Loucy (cell line): ENCODE measurements at regions not wholly inside any gene's neighbourhood (a gene's known extent, or its start where the extent isn't known, plus 50 kb on each side); places are given as distances from the start of the nearest gene placed in this dataset.

Experiments
- H2AFZ ChIP-seq: fragments of 200-600 bp; sonication (generic); 2 replicates; pipeline ENCODE4 v1.6.0; 2016; ENCODE audit warnings: antibody characterized with exemption, mild to moderate bottlenecking, low read length, moderate library complexity
- H3F3A ChIP-seq: fragments of 200-600 bp; 2 replicates; pipeline ENCODE4 v1.6.0; 2016; ENCODE audit warnings: antibody characterized with exemption, low read depth, mild to moderate bottlenecking
- H3K27me3 ChIP-seq: fragments of 200-600 bp; sonication (generic); 2 replicates; pipeline ENCODE4 v1.6.1; 2014; ENCODE audit warnings: low read length, mild to moderate bottlenecking; ENCODE audit not compliant: insufficient read depth, poor library complexity, severe bottlenecking
- H3K36me3 ChIP-seq: fragments of 200-600 bp; sonication (generic); 2 replicates; pipeline ENCODE4 v1.6.1; 2016; ENCODE audit warnings: low read length; ENCODE audit not compliant: insufficient read depth
- H3K4me1 ChIP-seq: fragments of 200-600 bp; sonication (generic); 2 replicates; pipeline ENCODE4 v1.5.1; 2014; ENCODE audit warnings: low read length, mild to moderate bottlenecking; ENCODE audit not compliant: insufficient read depth, poor library complexity, severe bottlenecking
- H3K4me2 ChIP-seq: fragments of 200-600 bp; sonication (generic); 2 replicates; pipeline ENCODE4 v1.6.0; 2014; ENCODE audit warnings: antibody characterized with exemption, low read length, low read depth, mild to moderate bottlenecking; ENCODE audit not compliant: poor library complexity, severe bottlenecking
- H3K4me3 ChIP-seq: fragments of 200-600 bp; sonication (generic); 2 replicates; pipeline ENCODE4 v1.5.1; 2014; ENCODE audit warnings: low read length, mild to moderate bottlenecking, mixed read lengths; ENCODE audit not compliant: poor library complexity, severe bottlenecking
- H3K79me2 ChIP-seq: fragments of 200-600 bp; sonication (generic); 2 replicates; pipeline ENCODE4 v1.6.1; 2014; ENCODE audit warnings: low read length; ENCODE audit not compliant: insufficient read depth
- H3K9ac ChIP-seq: fragments of 200-600 bp; sonication (generic); 2 replicates; pipeline ENCODE4 v1.6.0; 2014; ENCODE audit warnings: mild to moderate bottlenecking, low read depth, low read length, moderate library complexity; ENCODE audit not compliant: poor library complexity, severe bottlenecking
- H3K9me2 ChIP-seq: fragments of 200-600 bp; sonication (generic); replicated peaks from 2 replicates; pipeline ENCODE4 v1.6.1; 2016; ENCODE audit warnings: low read depth, low read length, mixed read lengths
- H3K9me3 ChIP-seq: fragments of 200-600 bp; sonication (generic); 2 replicates; pipeline ENCODE4 v1.6.1; 2014; ENCODE audit warnings: mild to moderate bottlenecking, antibody characterized with exemption, low read length, low read depth; ENCODE audit not compliant: insufficient read depth
- H4K20me1 ChIP-seq: fragments of 200-600 bp; sonication (generic); 2 replicates; pipeline ENCODE4 v1.6.0; 2014; ENCODE audit warnings: antibody characterized with exemption, low read length, mild to moderate bottlenecking; ENCODE audit not compliant: insufficient read depth, poor library complexity, severe bottlenecking
- EZH2phosphoT487 ChIP-seq: fragments of 200-600 bp; IDR thresholded peaks from 2 replicates; pipeline ENCODE4 v1.6.1; 2018; ENCODE audit warnings: antibody characterized with exemption, mild to moderate bottlenecking, moderate library complexity, borderline replicate concordance
- TF ChIP-seq, protein P1 (sequence below): fragments of 200-600 bp; sonication (generic); conservative IDR thresholded peaks from 2 replicates; pipeline ENCODE4 v1.5.1; 2014; ENCODE audit warnings: mild to moderate bottlenecking, antibody characterized with exemption, low read length

DNA sequence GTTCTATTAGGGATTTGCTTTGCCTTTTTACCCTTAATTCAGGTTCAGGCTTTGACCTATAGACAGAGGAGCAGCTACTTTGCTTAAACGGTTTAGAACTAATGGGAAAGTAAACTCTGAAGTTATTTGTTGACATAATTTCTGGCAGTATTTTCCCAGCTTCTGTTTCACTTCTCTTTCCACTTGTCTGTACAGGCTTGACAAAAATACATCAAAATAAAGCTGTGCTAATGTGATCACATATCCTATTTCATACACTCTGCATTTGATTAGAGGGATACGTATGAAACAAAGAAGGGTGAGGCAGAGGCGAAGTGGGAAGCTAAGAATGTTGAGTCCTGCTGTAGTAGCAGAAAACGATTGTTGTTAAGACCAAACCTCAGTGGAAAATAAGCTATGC lies 389.1 kb upstream of the RARB start:
- H4K20me1 ChIP-seq: no peaks in the 10 kb centered on the region
- no peak overlapping the region for H3K4me3 ChIP-seq
- H3K9ac ChIP-seq: no peak overlapping the region
- no peak overlapping the region for H3K4me2 ChIP-seq
- no peaks in the 10 kb centered on the region for H3K27me3 ChIP-seq
- no peak for TF ChIP-seq EZH2phosphoT487
- TF ChIP-seq, protein P1, sequence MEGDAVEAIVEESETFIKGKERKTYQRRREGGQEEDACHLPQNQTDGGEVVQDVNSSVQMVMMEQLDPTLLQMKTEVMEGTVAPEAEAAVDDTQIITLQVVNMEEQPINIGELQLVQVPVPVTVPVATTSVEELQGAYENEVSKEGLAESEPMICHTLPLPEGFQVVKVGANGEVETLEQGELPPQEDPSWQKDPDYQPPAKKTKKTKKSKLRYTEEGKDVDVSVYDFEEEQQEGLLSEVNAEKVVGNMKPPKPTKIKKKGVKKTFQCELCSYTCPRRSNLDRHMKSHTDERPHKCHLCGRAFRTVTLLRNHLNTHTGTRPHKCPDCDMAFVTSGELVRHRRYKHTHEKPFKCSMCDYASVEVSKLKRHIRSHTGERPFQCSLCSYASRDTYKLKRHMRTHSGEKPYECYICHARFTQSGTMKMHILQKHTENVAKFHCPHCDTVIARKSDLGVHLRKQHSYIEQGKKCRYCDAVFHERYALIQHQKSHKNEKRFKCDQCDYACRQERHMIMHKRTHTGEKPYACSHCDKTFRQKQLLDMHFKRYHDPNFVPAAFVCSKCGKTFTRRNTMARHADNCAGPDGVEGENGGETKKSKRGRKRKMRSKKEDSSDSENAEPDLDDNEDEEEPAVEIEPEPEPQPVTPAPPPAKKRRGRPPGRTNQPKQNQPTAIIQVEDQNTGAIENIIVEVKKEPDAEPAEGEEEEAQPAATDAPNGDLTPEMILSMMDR: no peak
- no peak overlapping the region for H2AFZ ChIP-seq
- no peaks in the 10 kb centered on the region for H3F3A ChIP-seq
- H3K9me3 ChIP-seq: no peaks in the 10 kb centered on the region
- no peaks in the 10 kb centered on the region for H3K9me2 ChIP-seq
- H3K4me1 ChIP-seq: no peaks in the 10 kb centered on the region
- no peaks in the 10 kb centered on the region for H3K79me2 ChIP-seq
- no peaks in the 10 kb centered on the region for H3K36me3 ChIP-seq

DNA sequence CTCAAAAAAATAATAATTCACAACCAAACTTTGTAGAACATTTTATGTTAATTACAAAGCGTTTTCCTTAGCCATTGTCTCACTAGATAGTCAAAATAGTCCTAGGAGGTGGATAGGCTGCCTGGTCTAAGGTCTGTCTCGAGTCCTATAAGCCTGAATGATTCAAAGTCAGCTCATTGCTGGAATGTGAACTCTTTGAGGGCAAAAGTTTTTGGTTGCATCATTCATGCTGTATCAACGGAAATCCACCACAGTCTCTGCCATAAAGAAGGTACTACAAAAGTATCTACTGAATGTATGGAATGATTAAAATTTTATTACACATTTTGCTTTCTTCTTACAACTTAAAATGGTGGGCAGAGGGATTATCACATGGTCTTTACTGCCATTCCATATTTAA lies 387.3 kb upstream of the RARB start:
- Histone ChIP-seq H3K36me3 (no peaks in the 10 kb centered on the region), H3K9me3 (no peaks in the 10 kb centered on the region), H3F3A (no peaks in the 10 kb centered on the region), H3K79me2 (no peaks in the 10 kb centered on the region), H3K4me2 (no peak overlapping the region), H3K27me3 (no peaks in the 10 kb centered on the region), H3K4me1 (no peaks in the 10 kb centered on the region), H2AFZ (no peak overlapping the region), H3K4me3 (no peak overlapping the region), H3K9ac (no peak overlapping the region), H3K9me2 (no peaks in the 10 kb centered on the region), H4K20me1 (no peaks in the 10 kb centered on the region)
- TF ChIP-seq EZH2phosphoT487: no peak
- TF ChIP-seq, protein P1: no peak

DNA sequence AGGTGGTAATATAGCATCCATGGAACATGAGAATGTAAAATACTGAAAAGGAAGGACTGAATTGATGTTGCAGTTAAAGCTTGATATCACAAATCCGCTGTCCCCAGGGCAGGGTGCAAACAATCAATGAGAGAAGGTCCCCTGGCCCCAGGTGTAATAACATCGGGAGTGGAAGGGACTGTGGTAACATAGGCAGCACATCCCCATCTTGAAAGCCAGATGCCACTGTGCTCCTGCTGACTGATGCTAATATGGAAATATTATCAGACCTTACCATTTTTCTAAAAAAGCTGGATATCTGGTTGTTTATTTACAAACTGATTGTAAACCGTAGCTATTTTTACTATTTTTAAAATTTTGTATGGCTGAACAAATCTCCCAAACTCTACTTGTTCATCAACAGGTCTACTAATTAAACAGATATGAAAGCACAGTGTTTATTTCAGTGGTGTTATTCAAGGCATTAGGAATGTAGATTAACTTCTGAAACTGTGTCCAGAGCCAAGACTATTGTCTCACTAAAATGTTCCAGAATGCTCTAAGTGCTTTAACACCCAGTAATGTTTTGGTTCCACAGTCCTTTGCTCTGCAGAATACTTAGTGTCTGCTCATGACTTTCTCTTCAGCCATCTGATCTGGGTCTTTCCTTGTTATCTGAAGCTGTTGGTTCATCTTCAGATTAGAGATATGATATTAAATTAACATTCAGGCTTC lies 386.0 kb upstream of the RARB start:
- H2AFZ ChIP-seq: no peak overlapping the region
- H3K36me3 ChIP-seq: no peaks in the 10 kb centered on the region
- H4K20me1 ChIP-seq: no peaks in the 10 kb centered on the region
- no peaks in the 10 kb centered on the region for H3K4me1 ChIP-seq
- no peaks in the 10 kb centered on the region for H3K27me3 ChIP-seq
- H3K4me3 ChIP-seq: no peak overlapping the region
- H3F3A ChIP-seq: no peaks in the 10 kb centered on the region
- H3K4me2 ChIP-seq: no peak overlapping the region
- no peaks in the 10 kb centered on the region for H3K9me2 ChIP-seq
- no peaks in the 10 kb centered on the region for H3K79me2 ChIP-seq
- no peak overlapping the region for H3K9ac ChIP-seq
- TF ChIP-seq, protein P1: no peak
- no peak for TF ChIP-seq EZH2phosphoT487
- no peaks in the 10 kb centered on the region for H3K9me3 ChIP-seq
